HUES6 (cell line): ENCODE measurements at regions not wholly inside any gene's neighbourhood (a gene's known extent, or its start where the extent isn't known, plus 50 kb on each side); places are given as distances from the start of the nearest gene placed in this dataset.

Experiments
- H3K27ac ChIP-seq: 2 replicates; pipeline ENCODE4 v1.7.0; 2013; ENCODE audit warnings: low read depth, mild to moderate bottlenecking, low read length, inconsistent platforms
- H3K27me3 ChIP-seq: 2 replicates; pipeline ENCODE4 v1.6.1; 2013; ENCODE audit warnings: low read length; ENCODE audit not compliant: control insufficient read depth, insufficient read depth
- H3K36me3 ChIP-seq: 2 replicates; pipeline ENCODE4 v1.6.1; 2013; ENCODE audit warnings: low read length; ENCODE audit not compliant: control insufficient read depth, insufficient read depth
- H3K4me1 ChIP-seq: 2 replicates; pipeline ENCODE4 v1.6.1; 2013; ENCODE audit warnings: low read length; ENCODE audit not compliant: control insufficient read depth, insufficient read depth
- H3K4me3 ChIP-seq: 2 replicates; pipeline ENCODE4 v1.5.1; 2013; ENCODE audit warnings: low read depth, low read length
- H3K9ac ChIP-seq: one replicate; pipeline ENCODE4 v1.6.1; 2013; ENCODE audit warnings: mild to moderate bottlenecking, low read length
- H3K9me3 ChIP-seq: 2 replicates; pipeline ENCODE4 v1.6.1; 2013; ENCODE audit warnings: low read depth, low read length; ENCODE audit not compliant: control insufficient read depth, insufficient read depth

DNA sequence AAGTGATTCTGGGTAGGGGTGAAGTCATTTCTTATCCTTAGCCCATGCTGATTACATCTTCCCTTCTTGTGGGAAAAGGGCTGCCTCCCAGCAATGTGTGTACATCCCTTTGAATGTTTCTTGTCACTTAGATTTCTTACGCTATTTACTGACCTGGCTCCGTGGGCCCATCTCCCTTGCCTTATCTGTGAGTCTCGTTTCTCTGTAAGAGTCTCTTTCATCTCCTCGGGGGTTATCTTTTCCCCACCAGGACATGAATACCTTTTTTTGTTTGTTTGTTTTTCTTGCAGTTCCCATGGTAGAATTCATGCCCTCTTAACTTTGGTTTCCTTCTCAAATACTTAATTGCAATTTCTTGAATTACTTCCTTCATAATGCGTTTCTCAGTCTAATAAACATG, 107.7 kb downstream of the BAMBI start:
- Histone ChIP-seq H3K4me1 (peaks cover 20% of the 10 kb centered on the region), H3K9me3 (no peaks in the 10 kb centered on the region), H3K9ac (no peak overlapping the region), H3K27me3 (0 out of 2 replicates have a peak, but pooled peaks cover 2% of the 10 kb centered on the region), H3K4me3 (no peak overlapping the region), H3K36me3 (no peaks in the 10 kb centered on the region), H3K27ac (no peak overlapping the region; the same call in 1 of the 2 replicates)

DNA sequence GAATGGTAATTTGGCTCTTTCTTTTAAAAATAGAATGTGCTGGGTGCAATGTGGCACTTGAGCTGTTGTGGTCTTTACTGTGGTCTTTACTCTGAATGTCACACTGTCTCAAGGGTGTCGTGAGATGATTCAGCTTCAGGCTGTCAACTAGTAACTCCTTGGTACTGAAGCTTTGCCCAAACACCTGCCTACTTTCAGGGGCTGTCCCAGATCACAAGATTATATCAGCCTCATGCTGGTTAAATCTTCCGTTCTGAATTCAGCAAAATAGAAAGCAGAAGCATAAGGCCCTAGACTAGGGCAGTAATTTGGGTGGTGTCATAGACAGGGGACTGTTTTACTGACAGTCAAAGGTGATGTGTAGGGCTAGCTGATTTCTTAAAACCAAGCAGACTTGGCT, 110.9 kb downstream of the BAMBI start:
- Histone ChIP-seq H3K36me3 (no peaks in the 10 kb centered on the region), H3K9me3 (no peaks in the 10 kb centered on the region), H3K4me3 (no peak overlapping the region), H3K9ac (no peak overlapping the region), H3K4me1 (peaks cover 16% of the 10 kb centered on the region), H3K27ac (no peak overlapping the region), H3K27me3 (0 out of 2 replicates have a peak, but pooled peaks cover 2% of the 10 kb centered on the region)

DNA sequence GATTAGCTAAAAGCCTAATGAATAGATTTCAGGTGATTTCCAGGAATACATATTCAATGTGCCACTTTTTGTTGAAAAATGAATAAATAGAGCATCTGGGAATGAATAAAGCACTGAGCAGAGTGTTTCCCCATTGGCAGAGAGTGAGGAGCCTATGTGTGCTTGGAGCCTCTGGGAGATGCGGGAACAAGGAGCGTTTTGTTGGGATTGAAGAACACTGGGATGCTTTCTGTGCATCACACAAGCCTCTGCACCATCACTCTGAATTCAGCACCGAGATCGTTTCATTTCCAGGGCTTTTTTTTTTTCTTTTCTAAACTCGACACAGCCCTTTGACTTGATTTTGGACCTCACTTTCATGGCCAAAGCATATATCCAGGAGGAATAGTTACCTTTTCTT, 111.4 kb downstream of the BAMBI start:
- H3K27me3 ChIP-seq: 0 out of 2 replicates have a peak, but pooled peaks cover 2% of the 10 kb centered on the region
- no peak overlapping the region for H3K27ac ChIP-seq
- H3K9me3 ChIP-seq: no peaks in the 10 kb centered on the region
- no peak overlapping the region for H3K4me3 ChIP-seq
- H3K4me1 ChIP-seq: peaks cover 18% of the 10 kb centered on the region
- no peaks in the 10 kb centered on the region for H3K36me3 ChIP-seq
- H3K9ac ChIP-seq: no peak overlapping the region

GRCh38 chr10:28790146-28790545, 112.8 kb downstream of the BAMBI start:
- no peaks in the 10 kb centered on the region for H3K36me3 ChIP-seq
- H3K27ac ChIP-seq: no peak overlapping the region
- peaks cover 10% of the 10 kb centered on the region for H3K4me1 ChIP-seq
- no peak overlapping the region for H3K9ac ChIP-seq
- H3K27me3 ChIP-seq: 0 out of 2 replicates have a peak, but pooled peaks cover 2% of the 10 kb centered on the region
- no peaks in the 10 kb centered on the region for H3K9me3 ChIP-seq
- no peak overlapping the region for H3K4me3 ChIP-seq

DNA sequence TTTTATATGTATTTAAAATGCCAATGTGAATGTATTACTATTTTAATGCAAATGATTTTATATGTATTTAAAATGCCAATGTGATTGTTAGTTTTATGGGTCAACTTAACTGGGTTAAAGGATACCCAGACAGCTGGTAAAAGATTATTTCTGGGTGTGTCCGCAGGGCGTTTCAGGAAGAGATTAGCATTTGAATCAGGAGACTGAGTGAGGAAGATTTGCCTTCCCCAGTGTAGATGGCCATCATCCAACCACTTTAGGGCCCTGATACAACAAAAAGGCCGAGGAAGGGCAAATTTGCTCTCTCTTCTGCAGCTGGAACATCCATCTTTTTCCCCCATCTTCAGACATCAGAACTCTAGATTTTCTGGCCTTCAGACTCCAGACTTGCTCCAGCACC, 116.2 kb downstream of the BAMBI start:
- H3K9ac ChIP-seq: no peak overlapping the region
- no peak overlapping the region for H3K4me3 ChIP-seq
- no peaks in the 10 kb centered on the region for H3K9me3 ChIP-seq
- peaks cover 11% of the 10 kb centered on the region for H3K4me1 ChIP-seq
- H3K36me3 ChIP-seq: no peaks in the 10 kb centered on the region
- H3K27me3 ChIP-seq: no peaks in the 10 kb centered on the region
- H3K27ac ChIP-seq: no peak overlapping the region

DNA sequence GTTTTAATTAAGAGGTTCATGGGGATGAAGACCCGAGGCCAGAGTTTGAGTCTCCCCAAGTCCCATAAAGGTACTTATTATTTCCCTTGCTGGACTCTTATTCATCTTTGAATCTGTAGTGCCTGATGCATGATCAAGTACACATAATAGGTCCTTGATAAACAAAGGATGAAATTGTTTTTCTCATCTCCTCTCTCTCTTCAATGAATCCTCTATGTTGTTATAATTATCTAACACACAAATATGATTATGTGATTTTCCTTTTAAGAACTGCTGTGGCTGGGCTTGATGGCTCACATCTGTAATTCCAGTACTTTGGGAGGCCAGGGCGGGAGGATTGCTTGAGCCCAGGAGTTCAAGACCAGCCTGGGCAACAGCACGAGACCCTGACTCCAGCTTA, 117.7 kb downstream of the BAMBI start:
- Histone ChIP-seq H3K9ac (no peak overlapping the region), H3K4me3 (no peak overlapping the region), H3K27ac (no peak overlapping the region), H3K27me3 (no peaks in the 10 kb centered on the region), H3K9me3 (no peaks in the 10 kb centered on the region), H3K36me3 (no peaks in the 10 kb centered on the region), H3K4me1 (peaks cover 14% of the 10 kb centered on the region)

GRCh38 chr10:28796606-28797512, 119.5 kb downstream of the BAMBI start:
- H3K4me1 ChIP-seq: peaks cover 19% of the 10 kb centered on the region

GRCh38 chr10:28797904-28798371, 120.6 kb downstream of the BAMBI start:
- no peaks in the 10 kb centered on the region for H3K9me3 ChIP-seq
- no peak overlapping the region for H3K27ac ChIP-seq
- H3K4me3 ChIP-seq: no peak overlapping the region
- no peaks in the 10 kb centered on the region for H3K36me3 ChIP-seq
- peaks cover 19% of the 10 kb centered on the region for H3K4me1 ChIP-seq
- H3K9ac ChIP-seq: no peak overlapping the region
- H3K27me3 ChIP-seq: no peaks in the 10 kb centered on the region

More at GRCh38 chr10:28796606-28797512, 119.5 kb downstream of the BAMBI start:
- Histone ChIP-seq H3K9me3 (no peaks in the 10 kb centered on the region), H3K36me3 (no peaks in the 10 kb centered on the region), H3K27me3 (no peaks in the 10 kb centered on the region), H3K9ac (no peak overlapping the region), H3K4me3 (no peak overlapping the region), H3K27ac (no peak overlapping the region)

DNA sequence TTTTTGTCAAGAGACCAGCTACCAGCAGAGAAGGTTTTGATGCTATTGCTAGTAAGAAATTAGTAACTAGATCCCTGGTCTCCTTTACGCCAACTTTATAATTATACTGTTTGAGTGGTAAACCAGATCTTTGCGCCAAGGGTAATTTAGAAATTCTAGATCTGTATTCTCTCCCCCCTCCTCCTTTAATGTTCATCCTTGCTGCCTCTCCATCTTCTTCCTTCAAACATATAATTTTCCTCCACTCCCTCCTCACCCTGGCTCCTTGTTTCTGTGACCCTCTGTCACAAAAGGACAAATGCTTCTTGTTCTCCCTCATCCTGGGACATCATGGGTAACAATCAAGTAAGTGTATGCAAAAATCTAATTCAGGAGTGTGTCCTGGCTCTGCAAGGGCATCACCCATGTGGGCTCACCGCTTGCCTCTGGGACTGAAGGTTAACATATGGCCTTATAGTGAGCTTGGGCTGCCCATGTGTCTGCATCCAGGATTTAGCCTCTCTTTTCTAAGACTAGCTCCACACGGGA, 121.2 kb downstream of the BAMBI start:
- no peak overlapping the region for H3K4me3 ChIP-seq
- H3K4me1 ChIP-seq: peaks cover 18% of the 10 kb centered on the region
- H3K27me3 ChIP-seq: no peaks in the 10 kb centered on the region
- no peaks in the 10 kb centered on the region for H3K9me3 ChIP-seq
- no peaks in the 10 kb centered on the region for H3K36me3 ChIP-seq
- no peak overlapping the region for H3K27ac ChIP-seq
- no peak overlapping the region for H3K9ac ChIP-seq

- Histone ChIP-seq H3K27me3 (no peaks in the 10 kb centered on the region), H3K9me3 (no peaks in the 10 kb centered on the region), H3K36me3 (no peaks in the 10 kb centered on the region), H3K27ac (no peak overlapping the region), H3K9ac (no peak overlapping the region), H3K4me1 (peaks cover 15% of the 10 kb centered on the region; the same call in 1 of the 2 replicates), H3K4me3 (no peak overlapping the region)
Observed at GRCh38 chr10:28798964-28799363, 121.6 kb downstream of the BAMBI start.

DNA sequence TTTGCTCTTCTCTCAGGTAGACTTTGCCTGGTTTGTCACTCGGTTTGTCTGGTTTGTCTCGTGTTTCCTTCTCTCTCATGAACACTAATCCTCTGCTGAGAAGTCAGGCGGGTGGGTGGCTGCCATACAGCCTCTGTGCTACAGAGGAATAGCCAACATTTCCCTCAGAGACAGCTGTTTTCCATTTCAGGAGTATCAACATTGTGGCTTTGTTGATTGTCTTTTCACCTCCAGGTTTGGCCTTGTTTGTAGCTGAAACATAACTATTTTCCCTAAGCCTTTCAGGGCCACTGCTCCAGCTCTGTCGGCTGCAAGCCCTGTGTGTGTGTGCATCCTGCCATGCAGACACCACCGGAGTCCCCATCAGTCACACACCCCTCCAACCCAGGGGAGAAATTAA, 122.8 kb downstream of the BAMBI start:
- H3K9ac ChIP-seq: no peak overlapping the region
- H3K36me3 ChIP-seq: no peaks in the 10 kb centered on the region
- H3K27me3 ChIP-seq: no peaks in the 10 kb centered on the region
- no peaks in the 10 kb centered on the region for H3K9me3 ChIP-seq
- no peak overlapping the region for H3K4me3 ChIP-seq
- H3K4me1 ChIP-seq: peaks cover 15% of the 10 kb centered on the region; the same call in 1 of the 2 replicates
- H3K27ac ChIP-seq: no peak overlapping the region
